ENCODE measurements at regions not wholly inside any gene's neighbourhood (a gene's known extent, or its start where the extent isn't known, plus 50 kb on each side); places are given as distances from the start of the nearest gene placed in this dataset.

GRCh38 chr21:17725339-17725738 lies 93.8 kb downstream of the C21orf91 start:
- FAIRE-seq, result no peak
- no peaks in the 10 kb centered on the region for H3K9me3 ChIP-seq (ENCODE audit: control insufficient read depth, low read depth, low read length)
- H3K4me2 ChIP-seq (ENCODE audit: control insufficient read depth, extremely low read depth, insufficient read depth, low read depth, low read length), result no peak overlapping the region
- TF ChIP-seq EZH2 (IDR thresholded peaks at IDR 0.05; ENCODE audit: low read length), result no peak
- no peak for TF ChIP-seq CTCF (optimal IDR thresholded peaks at IDR 0.05 in 1 of 3, IDR thresholded peaks at IDR 0.05 in 1 of 3, conservative IDR thresholded peaks at IDR 0.05 in 1 of 3; ENCODE audit: extremely low read depth in 1 of 3, insufficient read depth in 2 of 3, low read length in 3 of 3)
- dilution Hi-C loops (cut with MboI; ENCODE audit: extremely low pct_ligation_motif_present, low sequenced_read_pairs), result no loop called here
- H3K79me2 ChIP-seq (ENCODE audit: control insufficient read depth, insufficient read depth, low read length), result no peaks in the 10 kb centered on the region
- H3K4me1 ChIP-seq (ENCODE audit: control insufficient read depth, extremely low read depth, insufficient read depth, low read length), result peaks cover 3% of the 10 kb centered on the region
- H4K20me1 ChIP-seq (ENCODE audit: control insufficient read depth, extremely low read depth, insufficient read depth, low read length), result no peaks in the 10 kb centered on the region
- no peak for DNase-seq (ENCODE audit: low read depth, low spot score)
- no peak overlapping the region for H2AFZ ChIP-seq (ENCODE audit: control insufficient read depth, low read length)
- H3K4me3 ChIP-seq (ENCODE audit: control insufficient read depth in 2 of 3, extremely low read depth in 1 of 3, insufficient read depth in 2 of 3, low read depth in 1 of 3, low read length in 3 of 3), result no peak overlapping the region
- no peaks in the 10 kb centered on the region for H3K36me3 ChIP-seq (ENCODE audit: control insufficient read depth in 2 of 2, extremely low read depth in 1 of 2, insufficient read depth in 2 of 2, low read length in 2 of 2)
- H3K27me3 ChIP-seq (ENCODE audit: control insufficient read depth, extremely low read depth, insufficient read depth, low read length), result no peaks in the 10 kb centered on the region
- H3K9me1 ChIP-seq (ENCODE audit: control insufficient read depth, extremely low read depth, insufficient read depth, low read length), result no peaks in the 10 kb centered on the region
- no peak overlapping the region for H3K9ac ChIP-seq (ENCODE audit: control insufficient read depth, extremely low read depth, insufficient read depth, low read length)
- H3K27ac ChIP-seq (ENCODE audit: control insufficient read depth, insufficient read depth, low read length), result no peak overlapping the region

- Histone ChIP-seq H2AFZ (ENCODE audit: control insufficient read depth, low read length) (no peak overlapping the region), H3K27ac (ENCODE audit: control insufficient read depth, insufficient read depth, low read length) (no peak overlapping the region), H3K4me2 (ENCODE audit: control insufficient read depth, extremely low read depth, insufficient read depth, low read depth, low read length) (no peak overlapping the region), H3K27me3 (ENCODE audit: control insufficient read depth, extremely low read depth, insufficient read depth, low read length) (no peaks in the 10 kb centered on the region), H3K9ac (ENCODE audit: control insufficient read depth, extremely low read depth, insufficient read depth, low read length) (no peak overlapping the region), H3K79me2 (ENCODE audit: control insufficient read depth, insufficient read depth, low read length) (no peaks in the 10 kb centered on the region), H3K9me1 (ENCODE audit: control insufficient read depth, extremely low read depth, insufficient read depth, low read length) (no peaks in the 10 kb centered on the region), H4K20me1 (ENCODE audit: control insufficient read depth, extremely low read depth, insufficient read depth, low read length) (no peaks in the 10 kb centered on the region), H3K36me3 (ENCODE audit: control insufficient read depth in 2 of 2, extremely low read depth in 1 of 2, insufficient read depth in 2 of 2, low read length in 2 of 2) (no peaks in the 10 kb centered on the region), H3K9me3 (ENCODE audit: control insufficient read depth, low read depth, low read length) (no peaks in the 10 kb centered on the region), H3K4me1 (ENCODE audit: control insufficient read depth, extremely low read depth, insufficient read depth, low read length) (peaks cover 22% of the 10 kb centered on the region), H3K4me3 (ENCODE audit: control insufficient read depth in 2 of 3, extremely low read depth in 1 of 3, insufficient read depth in 2 of 3, low read depth in 1 of 3, low read length in 3 of 3) (no peak overlapping the region)
- TF ChIP-seq CTCF (optimal IDR thresholded peaks at IDR 0.05 in 1 of 3, IDR thresholded peaks at IDR 0.05 in 1 of 3, conservative IDR thresholded peaks at IDR 0.05 in 1 of 3; ENCODE audit: extremely low read depth in 1 of 3, insufficient read depth in 2 of 3, low read length in 3 of 3) (no peak), EZH2 (IDR thresholded peaks at IDR 0.05; ENCODE audit: low read length) (no peak)
- DNase-seq (ENCODE audit: low read depth, low spot score) (no peak), FAIRE-seq (no peak)
- dilution Hi-C loops (cut with MboI; ENCODE audit: extremely low pct_ligation_motif_present, low sequenced_read_pairs), result no loop called here
These were observed 100.2 kb upstream of the BTG3 start for GRCh38 chr21:17712887-17713286.

All from keratinocyte (primary cell).